ENCODE measurements at regions not wholly inside any gene's neighbourhood (a gene's known extent, or its start where the extent isn't known, plus 50 kb on each side); places are given as distances from the start of the nearest gene placed in this dataset.

GRCh38 chr18:61127714-61128467, 205.3 kb upstream of the CDH20 start:
- DNase-seq (ENCODE audit: extremely low spot score in 2 of 2): no peak
- H3K9me3 ChIP-seq: no peaks in the 10 kb centered on the region
- no peaks in the 10 kb centered on the region for H3K36me3 ChIP-seq
- intact Hi-C loops (cut with DNase I): no loop called here
- no peaks in the 10 kb centered on the region for H3K27me3 ChIP-seq
- H3K4me1 ChIP-seq: no peaks in the 10 kb centered on the region
- H3K4me3 ChIP-seq: no peak overlapping the region
- no peak overlapping the region for H3K27ac ChIP-seq
- TF ChIP-seq CTCF (IDR thresholded peaks at IDR 0.05): no peak
- no peak for TF ChIP-seq POLR2AphosphoS5 (IDR thresholded peaks at IDR 0.05; ENCODE audit: insufficient read depth in 1 of 2, low read depth in 1 of 2)
- no peak for TF ChIP-seq POLR2A (IDR thresholded peaks at IDR 0.05)

- no peaks in the 10 kb centered on the region for H3K27me3 ChIP-seq
- intact Hi-C loops (cut with DNase I): no loop called here
- no peaks in the 10 kb centered on the region for H3K4me1 ChIP-seq
- no peak for DNase-seq (ENCODE audit: extremely low spot score in 2 of 2)
- H3K27ac ChIP-seq: no peak overlapping the region
- H3K4me3 ChIP-seq: no peak overlapping the region
- no peaks in the 10 kb centered on the region for H3K36me3 ChIP-seq
- H3K9me3 ChIP-seq: no peaks in the 10 kb centered on the region
- TF ChIP-seq POLR2A (IDR thresholded peaks at IDR 0.05): no peak
- TF ChIP-seq CTCF (IDR thresholded peaks at IDR 0.05): no peak
- no peak for TF ChIP-seq POLR2AphosphoS5 (IDR thresholded peaks at IDR 0.05; ENCODE audit: insufficient read depth in 1 of 2, low read depth in 1 of 2)
These were observed 204.2 kb upstream of the CDH20 start for GRCh38 chr18:61129001-61129400.

- no peaks in the 10 kb centered on the region for H3K36me3 ChIP-seq
- no peaks in the 10 kb centered on the region for H3K4me1 ChIP-seq
- DNase-seq (ENCODE audit: extremely low spot score in 2 of 2): no peak
- TF ChIP-seq CTCF (IDR thresholded peaks at IDR 0.05): no peak
- H3K27ac ChIP-seq: no peak overlapping the region
- H3K9me3 ChIP-seq: no peaks in the 10 kb centered on the region
- no peaks in the 10 kb centered on the region for H3K27me3 ChIP-seq
- H3K4me3 ChIP-seq: no peak overlapping the region
- intact Hi-C loops (cut with DNase I): no loop called here
These were observed 201.2 kb upstream of the CDH20 start for GRCh38 chr18:61132031-61132430.

GRCh38 chr18:61133783-61134182, 199.4 kb upstream of the CDH20 start:
- Histone ChIP-seq H3K4me1 (no peaks in the 10 kb centered on the region), H3K27ac (no peak overlapping the region), H3K4me3 (no peak overlapping the region), H3K27me3 (no peaks in the 10 kb centered on the region), H3K36me3 (no peaks in the 10 kb centered on the region), H3K9me3 (no peaks in the 10 kb centered on the region)
- TF ChIP-seq POLR2AphosphoS5 (IDR thresholded peaks at IDR 0.05; ENCODE audit: insufficient read depth in 1 of 2, low read depth in 1 of 2) (no peak), CTCF (IDR thresholded peaks at IDR 0.05) (no peak), POLR2A (IDR thresholded peaks at IDR 0.05) (no peak)
- intact Hi-C loops (cut with DNase I): no loop called here
- DNase-seq (ENCODE audit: extremely low spot score in 2 of 2): no peak

- Histone ChIP-seq H3K4me1 (no peaks in the 10 kb centered on the region), H3K4me3 (no peak overlapping the region), H3K9me3 (no peaks in the 10 kb centered on the region), H3K36me3 (no peaks in the 10 kb centered on the region), H3K27me3 (no peaks in the 10 kb centered on the region), H3K27ac (no peak overlapping the region)
- intact Hi-C loops (cut with DNase I): no loop called here
- no peak for TF ChIP-seq POLR2A (IDR thresholded peaks at IDR 0.05)
- DNase-seq (ENCODE audit: extremely low spot score in 2 of 2): no peak
These were observed 196.4 kb upstream of the CDH20 start for GRCh38 chr18:61136711-61137251.
